Suprapubic skin (tissue), 4 donors: ENCODE measurements at regions not wholly inside any gene's neighbourhood (a gene's known extent, or its start where the extent isn't known, plus 50 kb on each side); places are given as distances from the start of the nearest gene placed in this dataset.

Experiments used
- POLR2A ChIP-seq, 2 donors: fragments of 450-650 bp; IDR thresholded peaks; one replicate each; pipeline ENCODE4 v1.6.1; 2017; ENCODE audit warnings: antibody characterized with exemption in 2 of 2, mild to moderate bottlenecking in 2 of 2, moderate library complexity in 2 of 2
- POLR2AphosphoS5 ChIP-seq, 3 donors: sonication (generic); formaldehyde crosslinking; IDR thresholded peaks; one replicate each; pipeline ENCODE4 v1.6.1; 2017; ENCODE audit warnings: antibody characterized with exemption in 3 of 3
- TF ChIP-seq, protein P1 (sequence below), 2 donors: fragments of 200-600 bp in 1 of 2; fragments of 450-650 bp in 1 of 2; sonication (generic) in 1 of 2; IDR thresholded peaks; one replicate each; pipeline ENCODE4 v1.5.1; 2016 to 2019; ENCODE audit warnings: antibody characterized with exemption in 2 of 2, mild to moderate bottlenecking in 1 of 2, moderate library complexity in 1 of 2

DNA sequence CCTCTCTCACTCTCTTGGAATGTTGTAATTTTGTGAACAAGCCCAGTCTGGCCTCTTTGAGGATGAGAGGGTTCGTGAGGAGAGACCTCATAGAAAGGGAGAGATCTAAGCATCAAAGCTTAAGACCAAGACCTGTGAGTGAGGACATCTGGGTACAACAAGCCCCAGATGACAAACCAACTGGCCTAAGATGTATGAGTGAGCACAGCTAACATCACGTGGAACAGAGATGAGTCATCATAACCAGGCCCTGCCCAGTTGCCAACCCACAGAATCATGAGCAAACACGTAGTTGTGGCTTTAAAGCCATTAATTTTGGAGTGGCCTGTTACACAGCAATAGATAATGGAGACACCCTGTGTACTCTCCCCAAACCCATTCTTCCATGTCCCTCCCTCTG is 439.1 kb upstream of the KIF2A start:
- TF ChIP-seq, protein P1, sequence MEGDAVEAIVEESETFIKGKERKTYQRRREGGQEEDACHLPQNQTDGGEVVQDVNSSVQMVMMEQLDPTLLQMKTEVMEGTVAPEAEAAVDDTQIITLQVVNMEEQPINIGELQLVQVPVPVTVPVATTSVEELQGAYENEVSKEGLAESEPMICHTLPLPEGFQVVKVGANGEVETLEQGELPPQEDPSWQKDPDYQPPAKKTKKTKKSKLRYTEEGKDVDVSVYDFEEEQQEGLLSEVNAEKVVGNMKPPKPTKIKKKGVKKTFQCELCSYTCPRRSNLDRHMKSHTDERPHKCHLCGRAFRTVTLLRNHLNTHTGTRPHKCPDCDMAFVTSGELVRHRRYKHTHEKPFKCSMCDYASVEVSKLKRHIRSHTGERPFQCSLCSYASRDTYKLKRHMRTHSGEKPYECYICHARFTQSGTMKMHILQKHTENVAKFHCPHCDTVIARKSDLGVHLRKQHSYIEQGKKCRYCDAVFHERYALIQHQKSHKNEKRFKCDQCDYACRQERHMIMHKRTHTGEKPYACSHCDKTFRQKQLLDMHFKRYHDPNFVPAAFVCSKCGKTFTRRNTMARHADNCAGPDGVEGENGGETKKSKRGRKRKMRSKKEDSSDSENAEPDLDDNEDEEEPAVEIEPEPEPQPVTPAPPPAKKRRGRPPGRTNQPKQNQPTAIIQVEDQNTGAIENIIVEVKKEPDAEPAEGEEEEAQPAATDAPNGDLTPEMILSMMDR (IDR thresholded peaks at IDR 0.05): no peak
- TF ChIP-seq POLR2A (IDR thresholded peaks at IDR 0.05) (no peak), POLR2AphosphoS5 (IDR thresholded peaks at IDR 0.05) (no peak)
